HG03139 (cell line): ENCODE measurements at regions not wholly inside any gene's neighbourhood (a gene's known extent, or its start where the extent isn't known, plus 50 kb on each side); places are given as distances from the start of the nearest gene placed in this dataset.

Experiments
- ATAC-seq: cut with Tn5 transposase; IDR thresholded peaks from one replicate; pipeline ENCODE4 v1.9.1; 2021; ENCODE audit not compliant: unreplicated experiment

- no peak for ATAC-seq
Observed at GRCh38 chr17:79213305-79213704, 138.7 kb downstream of the ENGASE start.

- ATAC-seq = no peak
Observed at GRCh38 chr17:79212149-79213087, 137.8 kb downstream of the ENGASE start.

- no peak for ATAC-seq
Observed at GRCh38 chr17:79211061-79211770, 136.6 kb downstream of the ENGASE start.

GRCh38 chr17:79210638-79211037 lies 136.0 kb downstream of the ENGASE start:
- ATAC-seq = no peak

GRCh38 chr17:79207960-79208359 lies 133.3 kb downstream of the ENGASE start:
- no peak for ATAC-seq

- ATAC-seq = no peak
Observed at GRCh38 chr17:79205688-79206205, 131.1 kb downstream of the ENGASE start.

GRCh38 chr17:79204261-79204660 lies 129.6 kb downstream of the ENGASE start:
- ATAC-seq = no peak

- ATAC-seq = no peak
Observed at GRCh38 chr17:79203657-79204056, 129.0 kb downstream of the ENGASE start.

- ATAC-seq = no peak
Observed at GRCh38 chr17:79203016-79203415, 128.4 kb downstream of the ENGASE start.

GRCh38 chr17:79202480-79202879 lies 127.9 kb downstream of the ENGASE start:
- no peak for ATAC-seq

- ATAC-seq = no peak
Observed at GRCh38 chr17:79201536-79202227, 127.1 kb downstream of the ENGASE start.

GRCh38 chr17:79201119-79201518 lies 126.5 kb downstream of the ENGASE start:
- no peak for ATAC-seq

GRCh38 chr17:79196913-79197312 lies 122.3 kb downstream of the ENGASE start:
- ATAC-seq = no peak

GRCh38 chr17:79192503-79193351 lies 118.1 kb downstream of the ENGASE start:
- ATAC-seq = no peak

GRCh38 chr17:79191270-79191934 lies 116.8 kb downstream of the ENGASE start:
- no peak for ATAC-seq

- ATAC-seq = no peak
Observed at GRCh38 chr17:79189305-79189704, 114.7 kb downstream of the ENGASE start.

GRCh38 chr17:79188685-79189084 lies 114.1 kb downstream of the ENGASE start:
- ATAC-seq = no peak

- ATAC-seq = no peak
Observed at GRCh38 chr17:79188048-79188447, 113.4 kb downstream of the ENGASE start.

- ATAC-seq = no peak
Observed at GRCh38 chr17:79187186-79187585, 112.6 kb downstream of the ENGASE start.

- no peak for ATAC-seq
Observed at GRCh38 chr17:79186406-79186805, 111.8 kb downstream of the ENGASE start.
